GM12878 (cell line): ENCODE measurements at regions not wholly inside any gene's neighbourhood (a gene's known extent, or its start where the extent isn't known, plus 50 kb on each side); places are given as distances from the start of the nearest gene placed in this dataset.

Experiments
- ATF3 ChIP-seq: IDR thresholded peaks from 2 replicates; pipeline ENCODE4 v1.6.1; 2011; ENCODE audit warnings: low read depth, mild to moderate bottlenecking, low read length, moderate library complexity, borderline replicate concordance; ENCODE audit errors: extremely low read depth
- BHLHE40 ChIP-seq, 2 experiments: fragments of 450-650 bp in 1 of 2; IDR thresholded peaks; 2 replicates each; pipeline ENCODE4 v1.6.1; 2011 to 2017; ENCODE audit warnings: low read depth in 2 of 2, borderline replicate concordance in 1 of 2, improper control_type of control experiment in 1 of 2, low read length in 1 of 2, mild to moderate bottlenecking in 1 of 2
- CBX3 ChIP-seq: fragments of 200-600 bp; sonication (generic); IDR thresholded peaks from 2 replicates; pipeline ENCODE4 v1.6.1; 2016; ENCODE audit warnings: low read depth, borderline replicate concordance
- KLF5 ChIP-seq: fragments of 450-650 bp; IDR thresholded peaks from 2 replicates; pipeline ENCODE4 v1.6.1; 2014; ENCODE audit warnings: mild to moderate bottlenecking; ENCODE audit not compliant: partially characterized antibody
- RBBP5 ChIP-seq: fragments of 200-600 bp; sonication (generic); conservative IDR thresholded peaks from 2 replicates; pipeline ENCODE4 v1.6.1; 2016
- REST ChIP-seq: IDR thresholded peaks from 2 replicates; pipeline ENCODE4 v1.6.1; 2012; ENCODE audit warnings: mild to moderate bottlenecking, low read depth, low read length
- TCF7 ChIP-seq: IDR thresholded peaks from 2 replicates; pipeline ENCODE4 v1.6.1; 2014; ENCODE audit warnings: antibody characterized with exemption, borderline replicate concordance
- ZNF592 ChIP-seq: fragments of 450-650 bp; IDR thresholded peaks from 2 replicates; pipeline ENCODE4 v1.6.1; 2017; ENCODE audit warnings: mild to moderate bottlenecking, moderate library complexity

- TF ChIP-seq ZNF592 (no peak), TCF7 (no peak), BHLHE40 (IDR thresholded peaks at IDR 0.05; ENCODE audit: borderline replicate concordance in 1 of 2, low read depth in 2 of 2, low read length in 1 of 2) (no peak), KLF5 (no peak), CBX3 (no peak), REST (no peak), ATF3 (no peak), RBBP5 (no peak)
Observed at GRCh38 chr6:12529364-12530019, 187.1 kb upstream of the PHACTR1 start (continued).
